ENCODE measurements at regions not wholly inside any gene's neighbourhood (a gene's known extent, or its start where the extent isn't known, plus 50 kb on each side); places are given as distances from the start of the nearest gene placed in this dataset.

GRCh38 chr10:78964952-78965633, 103.7 kb upstream of the ZMIZ1 start:
- no peak for DNase-seq (ENCODE audit: low read depth)

- no peak for DNase-seq (ENCODE audit: low read depth)
These were observed 102.5 kb upstream of the ZMIZ1 start for GRCh38 chr10:78966182-78966787.

- DNase-seq (ENCODE audit: low read depth), result no peak
These were observed 101.8 kb upstream of the ZMIZ1 start for GRCh38 chr10:78966844-78967488.

GRCh38 chr10:78968300-78968942, 100.3 kb upstream of the ZMIZ1 start:
- no peak for DNase-seq (ENCODE audit: low read depth)

GRCh38 chr10:78968943-78969342, 99.8 kb upstream of the ZMIZ1 start:
- no peak for DNase-seq (ENCODE audit: low read depth)

GRCh38 chr10:78969719-78970118, 99.0 kb upstream of the ZMIZ1 start:
- no peak for DNase-seq (ENCODE audit: low read depth)

GRCh38 chr10:78970261-78970660, 98.5 kb upstream of the ZMIZ1 start:
- no peak for DNase-seq (ENCODE audit: low read depth)

- no peak for DNase-seq (ENCODE audit: low read depth)
These were observed 97.6 kb upstream of the ZMIZ1 start for GRCh38 chr10:78971094-78971682.

GRCh38 chr10:78972160-78972946, 96.4 kb upstream of the ZMIZ1 start:
- DNase-seq (ENCODE audit: low read depth), result no peak

GRCh38 chr10:78972947-78973900, 95.5 kb upstream of the ZMIZ1 start:
- DNase-seq (ENCODE audit: low read depth), result no peak

GRCh38 chr10:78973901-78974616, 94.7 kb upstream of the ZMIZ1 start:
- no peak for DNase-seq (ENCODE audit: low read depth)

- DNase-seq (ENCODE audit: low read depth), result no peak
These were observed 94.0 kb upstream of the ZMIZ1 start for GRCh38 chr10:78974617-78975317.

- no peak for DNase-seq (ENCODE audit: low read depth)
These were observed 92.8 kb upstream of the ZMIZ1 start for GRCh38 chr10:78975926-78976325.

GRCh38 chr10:78976825-78977755, 91.7 kb upstream of the ZMIZ1 start:
- no peak for DNase-seq (ENCODE audit: low read depth)

- no peak for DNase-seq (ENCODE audit: low read depth)
These were observed 88.8 kb upstream of the ZMIZ1 start for GRCh38 chr10:78979938-78980337.

- DNase-seq (ENCODE audit: low read depth), result no peak
These were observed 88.4 kb upstream of the ZMIZ1 start for GRCh38 chr10:78980354-78980753.

- no peak for DNase-seq (ENCODE audit: low read depth)
These were observed 88.0 kb upstream of the ZMIZ1 start for GRCh38 chr10:78980815-78981214.

Data from non-pigmented ciliary epithelial cell (primary cell).